Right lobe of liver (tissue), 4 donors: ENCODE measurements at regions not wholly inside any gene's neighbourhood (a gene's known extent, or its start where the extent isn't known, plus 50 kb on each side); places are given as distances from the start of the nearest gene placed in this dataset.

Source experiments
- POLR2A ChIP-seq: fragments of 450-650 bp; IDR thresholded peaks from one replicate; pipeline ENCODE4 v1.6.1; 2017; ENCODE audit warnings: antibody characterized with exemption, mild to moderate bottlenecking
- TF ChIP-seq, protein P1 (sequence below), 4 donors: fragments of 200-600 bp in 3 of 4; fragments of 450-650 bp in 1 of 4; IDR thresholded peaks; one replicate each; pipeline versions ENCODE4 v1.5.1 to v1.8.0; 2016 to 2022; ENCODE audit warnings: antibody characterized with exemption in 4 of 4, mild to moderate bottlenecking in 2 of 4
- donor health status: DM: no; HTN: no; CAD: no.
- donor health status: DM: no; HTN: no; CAD: no.
- donor health status: DM: no; HTN: yes; CAD: no.

DNA sequence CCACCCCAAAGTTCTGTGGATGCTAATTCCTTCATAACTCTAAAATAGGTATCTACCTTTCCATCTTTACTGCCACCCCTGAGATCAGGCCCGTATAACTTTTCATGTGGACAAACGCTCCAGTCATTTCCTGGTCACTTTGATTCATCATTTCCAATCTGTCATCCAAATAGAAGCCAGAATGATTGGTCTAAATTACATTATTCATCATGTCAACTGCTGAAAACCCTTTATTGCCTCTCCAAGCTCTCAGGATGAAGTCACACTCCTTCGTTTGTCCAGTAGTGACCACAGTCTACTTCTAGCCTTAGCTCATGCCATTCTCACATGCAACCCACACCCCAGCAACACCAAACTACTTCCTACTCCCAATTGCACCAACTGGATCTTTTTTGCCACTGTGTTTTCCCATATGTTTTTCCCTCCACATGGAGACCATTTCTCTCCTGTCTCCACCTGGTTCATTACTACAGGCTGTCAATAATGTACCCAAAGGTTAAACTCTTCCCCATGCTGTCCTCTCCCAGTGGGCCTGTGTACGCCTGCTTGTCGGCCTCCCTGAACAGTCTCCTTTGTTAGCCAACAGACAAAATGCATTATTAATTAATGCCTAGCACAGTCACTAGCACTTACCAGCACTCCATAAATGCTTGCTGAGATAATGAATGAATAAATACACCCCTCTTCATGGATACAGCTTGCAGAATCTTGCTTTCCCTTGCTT, 382.6 kb upstream of the NOCT start:
- TF ChIP-seq, protein P1, sequence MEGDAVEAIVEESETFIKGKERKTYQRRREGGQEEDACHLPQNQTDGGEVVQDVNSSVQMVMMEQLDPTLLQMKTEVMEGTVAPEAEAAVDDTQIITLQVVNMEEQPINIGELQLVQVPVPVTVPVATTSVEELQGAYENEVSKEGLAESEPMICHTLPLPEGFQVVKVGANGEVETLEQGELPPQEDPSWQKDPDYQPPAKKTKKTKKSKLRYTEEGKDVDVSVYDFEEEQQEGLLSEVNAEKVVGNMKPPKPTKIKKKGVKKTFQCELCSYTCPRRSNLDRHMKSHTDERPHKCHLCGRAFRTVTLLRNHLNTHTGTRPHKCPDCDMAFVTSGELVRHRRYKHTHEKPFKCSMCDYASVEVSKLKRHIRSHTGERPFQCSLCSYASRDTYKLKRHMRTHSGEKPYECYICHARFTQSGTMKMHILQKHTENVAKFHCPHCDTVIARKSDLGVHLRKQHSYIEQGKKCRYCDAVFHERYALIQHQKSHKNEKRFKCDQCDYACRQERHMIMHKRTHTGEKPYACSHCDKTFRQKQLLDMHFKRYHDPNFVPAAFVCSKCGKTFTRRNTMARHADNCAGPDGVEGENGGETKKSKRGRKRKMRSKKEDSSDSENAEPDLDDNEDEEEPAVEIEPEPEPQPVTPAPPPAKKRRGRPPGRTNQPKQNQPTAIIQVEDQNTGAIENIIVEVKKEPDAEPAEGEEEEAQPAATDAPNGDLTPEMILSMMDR (IDR thresholded peaks at IDR 0.05) = no peak
- no peak for TF ChIP-seq POLR2A
